AG09309 (cell line): ENCODE measurements at regions not wholly inside any gene's neighbourhood (a gene's known extent, or its start where the extent isn't known, plus 50 kb on each side); places are given as distances from the start of the nearest gene placed in this dataset.

Source experiments
- DNase-seq: peaks from one replicate; pipeline ENCODE4 v3.0.0-alpha.2; 2010; ENCODE audit warnings: low read depth
- H3K4me3 ChIP-seq: 2 replicates; pipeline ENCODE4 v1.5.1; 2011; ENCODE audit warnings: mild to moderate bottlenecking, low read depth, low read length, moderate library complexity; ENCODE audit not compliant: control insufficient read depth
- TF ChIP-seq, protein P1 (sequence below): IDR thresholded peaks from 2 replicates; pipeline ENCODE4 v1.5.1; 2011; ENCODE audit warnings: mild to moderate bottlenecking, low read depth, low read length, inconsistent platforms; ENCODE audit not compliant: insufficient read depth, control insufficient read depth; ENCODE audit errors: missing control alignments

DNA sequence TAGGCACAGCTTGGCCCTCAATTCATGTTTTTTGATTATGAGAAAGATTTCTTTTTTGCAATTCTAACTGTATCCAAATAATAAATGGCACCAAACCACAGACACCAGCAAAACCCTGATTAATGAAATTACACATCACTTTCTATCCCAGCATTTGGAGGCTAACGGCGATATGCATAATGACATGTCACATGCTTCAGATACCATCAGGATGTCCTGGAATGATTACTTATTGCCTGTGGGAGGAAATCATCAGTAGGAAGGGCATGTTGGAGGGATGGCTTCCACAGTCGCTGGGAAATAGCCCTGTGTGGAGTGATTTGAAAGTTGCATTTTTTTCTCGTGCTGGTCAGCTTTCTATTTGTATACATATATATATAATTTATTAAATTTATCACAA is 121.7 kb downstream of the CMPK2 start:
- no peak for DNase-seq
- TF ChIP-seq, protein P1, sequence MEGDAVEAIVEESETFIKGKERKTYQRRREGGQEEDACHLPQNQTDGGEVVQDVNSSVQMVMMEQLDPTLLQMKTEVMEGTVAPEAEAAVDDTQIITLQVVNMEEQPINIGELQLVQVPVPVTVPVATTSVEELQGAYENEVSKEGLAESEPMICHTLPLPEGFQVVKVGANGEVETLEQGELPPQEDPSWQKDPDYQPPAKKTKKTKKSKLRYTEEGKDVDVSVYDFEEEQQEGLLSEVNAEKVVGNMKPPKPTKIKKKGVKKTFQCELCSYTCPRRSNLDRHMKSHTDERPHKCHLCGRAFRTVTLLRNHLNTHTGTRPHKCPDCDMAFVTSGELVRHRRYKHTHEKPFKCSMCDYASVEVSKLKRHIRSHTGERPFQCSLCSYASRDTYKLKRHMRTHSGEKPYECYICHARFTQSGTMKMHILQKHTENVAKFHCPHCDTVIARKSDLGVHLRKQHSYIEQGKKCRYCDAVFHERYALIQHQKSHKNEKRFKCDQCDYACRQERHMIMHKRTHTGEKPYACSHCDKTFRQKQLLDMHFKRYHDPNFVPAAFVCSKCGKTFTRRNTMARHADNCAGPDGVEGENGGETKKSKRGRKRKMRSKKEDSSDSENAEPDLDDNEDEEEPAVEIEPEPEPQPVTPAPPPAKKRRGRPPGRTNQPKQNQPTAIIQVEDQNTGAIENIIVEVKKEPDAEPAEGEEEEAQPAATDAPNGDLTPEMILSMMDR = no peak
- H3K4me3 ChIP-seq = no peak overlapping the region

DNA sequence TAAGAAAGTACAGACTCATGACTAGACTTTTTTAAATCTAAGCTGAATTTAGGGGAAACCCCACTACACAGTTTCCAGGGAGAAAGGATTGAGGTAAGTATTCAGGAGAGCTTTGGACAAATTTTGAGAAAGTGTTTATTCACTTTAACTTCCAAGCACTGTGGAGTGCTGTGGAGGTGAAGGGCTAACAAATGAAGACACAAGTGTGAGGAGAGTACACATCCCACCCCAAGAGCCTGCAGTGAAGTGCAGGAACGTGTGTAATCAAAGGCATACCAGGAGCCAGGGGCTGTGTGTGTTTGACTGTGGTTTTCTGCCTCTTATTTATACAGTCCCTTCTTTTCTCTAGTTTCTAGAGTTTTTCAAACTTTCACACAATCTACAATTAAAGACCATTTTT is 118.3 kb downstream of the CMPK2 start:
- no peak overlapping the region for H3K4me3 ChIP-seq
- no peak for DNase-seq
- TF ChIP-seq, protein P1 = no peak

GRCh38 chr2:6748406-6749067 is 117.2 kb downstream of the CMPK2 start:
- TF ChIP-seq, protein P1 = no peak
- DNase-seq = no peak
- H3K4me3 ChIP-seq = no peak overlapping the region

DNA sequence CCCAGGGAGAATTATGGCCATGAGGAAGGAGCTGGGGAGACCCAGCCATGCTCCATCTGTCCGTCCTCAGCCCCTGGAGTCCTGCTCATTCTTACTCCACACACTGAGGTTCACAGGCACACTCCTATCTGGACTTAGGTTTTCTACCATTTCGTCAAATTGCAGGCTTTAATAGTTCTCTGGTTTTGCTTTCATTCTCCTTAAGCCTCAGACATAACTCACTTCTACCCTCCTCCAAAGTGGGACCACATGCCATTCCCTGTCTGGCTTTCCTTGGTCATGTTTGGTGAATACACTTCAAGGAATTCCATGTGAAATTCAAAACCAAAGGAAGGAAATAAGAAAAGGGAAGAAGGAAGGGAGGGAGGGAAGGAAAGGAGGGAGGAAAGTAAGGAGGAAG is 115.7 kb downstream of the CMPK2 start:
- H3K4me3 ChIP-seq = no peak overlapping the region
- no peak for DNase-seq
- TF ChIP-seq, protein P1 = no peak

DNA sequence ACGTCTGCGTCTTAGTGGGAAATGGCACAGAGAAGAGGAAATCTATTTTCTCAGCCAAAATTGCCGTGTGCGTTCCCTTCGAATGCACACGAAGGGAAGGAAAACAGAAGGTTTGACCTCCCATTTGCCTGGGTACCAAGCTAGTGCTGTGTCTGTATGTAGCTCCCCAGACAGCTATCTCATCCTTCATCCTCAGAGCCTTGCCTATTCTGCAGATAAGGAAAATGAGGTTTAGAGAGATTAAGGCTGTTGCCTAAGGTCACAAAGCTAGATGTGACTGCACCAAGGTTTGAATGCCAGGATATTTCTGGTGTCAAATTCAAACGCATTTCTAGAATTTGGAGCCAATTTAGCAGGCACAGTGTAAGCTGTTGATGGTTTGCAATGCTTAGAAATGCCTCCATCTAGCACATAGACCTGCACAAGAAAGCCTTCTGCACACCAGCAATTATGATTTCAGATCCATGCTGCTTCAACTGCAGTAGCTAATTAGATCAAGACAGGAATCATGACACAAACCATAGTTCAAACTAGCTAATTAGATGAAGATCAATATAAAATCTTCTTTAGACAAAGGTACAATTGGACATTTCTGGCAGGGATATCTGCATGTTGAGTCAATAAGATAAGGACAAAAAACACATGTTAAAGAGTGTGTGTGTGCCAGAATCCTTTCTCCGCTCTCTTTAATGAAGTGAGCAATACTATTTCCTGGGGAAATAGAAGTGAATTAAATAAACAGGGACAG is 115.1 kb downstream of the CMPK2 start:
- no peak for DNase-seq
- TF ChIP-seq, protein P1 = no peak
- H3K4me3 ChIP-seq = no peak overlapping the region

- H3K4me3 ChIP-seq = no peak overlapping the region
- DNase-seq = no peak
- TF ChIP-seq, protein P1 = no peak
These were observed 111.3 kb downstream of the CMPK2 start for GRCh38 chr2:6754419-6754818.

DNA sequence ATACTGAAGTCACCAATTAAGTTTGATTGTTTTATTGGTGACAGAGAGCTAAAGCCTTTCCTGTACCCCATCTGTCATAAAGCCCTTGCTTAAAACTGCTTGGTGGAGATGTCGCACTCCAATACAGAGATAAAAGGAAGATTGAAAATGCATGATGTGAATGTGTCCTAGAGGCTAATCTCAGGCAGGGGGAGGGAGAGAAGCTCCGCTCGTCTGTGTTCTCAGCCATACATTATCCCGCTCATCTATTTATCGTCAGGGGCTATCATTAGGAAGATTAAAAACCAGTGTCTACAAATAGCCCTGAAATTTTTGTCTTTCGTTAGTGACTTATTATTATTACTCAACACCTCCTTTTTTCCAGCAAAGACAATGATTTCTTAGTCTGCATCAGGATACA is 110.3 kb downstream of the CMPK2 start:
- no peak for DNase-seq
- TF ChIP-seq, protein P1 = no peak
- H3K4me3 ChIP-seq = no peak overlapping the region
